SK-N-SH treated with all-trans-retinoic acid at 6 μM for 48 hours (cell line): ENCODE measurements at regions not wholly inside any gene's neighbourhood (a gene's known extent, or its start where the extent isn't known, plus 50 kb on each side); places are given as distances from the start of the nearest gene placed in this dataset.

Source experiments
- BACH2 ChIP-seq: fragments of 250-450 bp; sonication (Bioruptor Pico); IDR thresholded peaks from 2 replicates; pipeline ENCODE4 v1.9.0; 2021; ENCODE audit warnings: mild to moderate bottlenecking, borderline replicate concordance
- PPARA ChIP-seq: fragments of 250-450 bp; sonication (Bioruptor Pico); IDR thresholded peaks from 2 replicates; pipeline ENCODE4 v1.5.0; 2020; ENCODE audit warnings: mild to moderate bottlenecking, borderline replicate concordance
- SNAI2 ChIP-seq: fragments of 250-450 bp; sonication (Bioruptor Pico); IDR thresholded peaks from 2 replicates; pipeline ENCODE4 v1.5.0; 2020; ENCODE audit warnings: mild to moderate bottlenecking, moderate library complexity
- ZFP3 ChIP-seq: fragments of 250-450 bp; sonication (Bioruptor Pico); IDR thresholded peaks from 2 replicates; pipeline ENCODE4 v1.5.0; 2020; ENCODE audit warnings: mild to moderate bottlenecking, moderate library complexity
- ZNF70 ChIP-seq: fragments of 450-650 bp; formaldehyde crosslinking; IDR thresholded peaks from 2 replicates; pipeline ENCODE4 v1.5.0; 2020; ENCODE audit warnings: mild to moderate bottlenecking, moderate library complexity
- TF ChIP-seq, protein P1 (sequence below): fragments of 250-450 bp; sonication (Bioruptor Pico); IDR thresholded peaks from 2 replicates; pipeline ENCODE4 v1.8.0; 2020; ENCODE audit warnings: mild to moderate bottlenecking, moderate library complexity, borderline replicate concordance
- TF ChIP-seq, protein P2 (sequence below): fragments of 250-450 bp; sonication (Bioruptor Pico); IDR thresholded peaks from 2 replicates; pipeline ENCODE4 v1.5.1; 2021; ENCODE audit warnings: mild to moderate bottlenecking, moderate library complexity

DNA sequence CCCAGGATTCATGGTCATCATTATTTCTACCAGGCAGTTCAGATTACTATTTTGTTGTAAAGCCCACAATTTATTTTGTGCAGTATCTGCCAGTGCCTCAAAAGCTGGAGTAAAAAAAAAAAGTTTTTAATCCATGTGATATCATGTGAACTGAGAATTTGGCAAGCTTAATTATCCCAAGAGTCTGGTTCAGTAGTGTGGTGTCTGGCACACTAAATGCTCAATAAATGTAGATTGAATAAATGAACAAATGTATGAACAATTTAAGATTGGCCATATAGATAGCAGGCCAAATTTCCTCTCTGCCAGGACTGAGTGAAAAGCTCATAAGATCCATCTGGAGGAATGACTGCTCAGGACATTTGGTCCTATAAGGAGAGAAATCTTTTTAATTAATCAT, 533.0 kb downstream of the TLE1 start:
- TF ChIP-seq, protein P1, sequence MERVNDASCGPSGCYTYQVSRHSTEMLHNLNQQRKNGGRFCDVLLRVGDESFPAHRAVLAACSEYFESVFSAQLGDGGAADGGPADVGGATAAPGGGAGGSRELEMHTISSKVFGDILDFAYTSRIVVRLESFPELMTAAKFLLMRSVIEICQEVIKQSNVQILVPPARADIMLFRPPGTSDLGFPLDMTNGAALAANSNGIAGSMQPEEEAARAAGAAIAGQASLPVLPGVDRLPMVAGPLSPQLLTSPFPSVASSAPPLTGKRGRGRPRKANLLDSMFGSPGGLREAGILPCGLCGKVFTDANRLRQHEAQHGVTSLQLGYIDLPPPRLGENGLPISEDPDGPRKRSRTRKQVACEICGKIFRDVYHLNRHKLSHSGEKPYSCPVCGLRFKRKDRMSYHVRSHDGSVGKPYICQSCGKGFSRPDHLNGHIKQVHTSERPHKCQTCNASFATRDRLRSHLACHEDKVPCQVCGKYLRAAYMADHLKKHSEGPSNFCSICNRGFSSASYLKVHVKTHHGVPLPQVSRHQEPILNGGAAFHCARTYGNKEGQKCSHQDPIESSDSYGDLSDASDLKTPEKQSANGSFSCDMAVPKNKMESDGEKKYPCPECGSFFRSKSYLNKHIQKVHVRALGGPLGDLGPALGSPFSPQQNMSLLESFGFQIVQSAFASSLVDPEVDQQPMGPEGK (CRISPR knock-in tag), result no peak
- TF ChIP-seq BACH2 (no peak), SNAI2 (CRISPR knock-in tag) (no peak), ZNF70 (no peak), PPARA (CRISPR knock-in tag) (no peak), ZFP3 (no peak)
- TF ChIP-seq, protein P2, sequence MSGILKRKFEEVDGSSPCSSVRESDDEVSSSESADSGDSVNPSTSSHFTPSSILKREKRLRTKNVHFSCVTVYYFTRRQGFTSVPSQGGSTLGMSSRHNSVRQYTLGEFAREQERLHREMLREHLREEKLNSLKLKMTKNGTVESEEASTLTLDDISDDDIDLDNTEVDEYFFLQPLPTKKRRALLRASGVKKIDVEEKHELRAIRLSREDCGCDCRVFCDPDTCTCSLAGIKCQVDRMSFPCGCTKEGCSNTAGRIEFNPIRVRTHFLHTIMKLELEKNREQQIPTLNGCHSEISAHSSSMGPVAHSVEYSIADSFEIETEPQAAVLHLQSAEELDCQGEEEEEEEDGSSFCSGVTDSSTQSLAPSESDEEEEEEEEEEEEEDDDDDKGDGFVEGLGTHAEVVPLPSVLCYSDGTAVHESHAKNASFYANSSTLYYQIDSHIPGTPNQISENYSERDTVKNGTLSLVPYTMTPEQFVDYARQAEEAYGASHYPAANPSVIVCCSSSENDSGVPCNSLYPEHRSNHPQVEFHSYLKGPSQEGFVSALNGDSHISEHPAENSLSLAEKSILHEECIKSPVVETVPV (CRISPR knock-in tag), result no peak
